Femur (tissue), 1 donor: ENCODE measurements at regions not wholly inside any gene's neighbourhood (a gene's known extent, or its start where the extent isn't known, plus 50 kb on each side); places are given as distances from the start of the nearest gene placed in this dataset.
A peak's percentile ranks its signal among the peaks of the same experiment; 100 is the strongest.
"Not testable (repeated sequence)": the region's sequence is repeated elsewhere in the genome, so short reads cannot be mapped to it uniquely, and the experiment has no call there.

Source experiments
- DNase-seq: peaks from one replicate; pipeline ENCODE4 v3.0.0-alpha.2; 2017

GRCh38 chr9:109599131-109599530 is 101.0 kb upstream of the PTPN3 start:
- no peak for DNase-seq

GRCh38 chr9:109599711-109600110 is 101.6 kb upstream of the PTPN3 start:
- no peak for DNase-seq

GRCh38 chr9:109600142-109600541 is 102.0 kb upstream of the PTPN3 start:
- DNase-seq: peak; percentile 78

GRCh38 chr9:109601181-109601580 is 103.1 kb upstream of the PTPN3 start:
- DNase-seq: no peak

GRCh38 chr9:109602987-109603386 is 104.9 kb upstream of the PTPN3 start:
- no peak for DNase-seq

GRCh38 chr9:109604131-109604530 is 106.0 kb upstream of the PTPN3 start:
- no peak for DNase-seq

GRCh38 chr9:109604781-109605180 is 106.7 kb upstream of the PTPN3 start:
- DNase-seq: no peak

- DNase-seq: no peak
Measured at GRCh38 chr9:109609060-109609459, 111.0 kb upstream of the PTPN3 start.

- DNase-seq: no peak
Measured at GRCh38 chr9:109616571-109617120, 118.5 kb upstream of the PTPN3 start.

- no peak for DNase-seq
Measured at GRCh38 chr9:109619310-109619709, 121.2 kb upstream of the PTPN3 start.

GRCh38 chr9:109624143-109624542 is 126.0 kb upstream of the PTPN3 start:
- DNase-seq: no peak

GRCh38 chr9:109624896-109625295 is 126.8 kb upstream of the PTPN3 start:
- no peak for DNase-seq

- DNase-seq: no peak
Measured at GRCh38 chr9:109627042-109627441, 128.9 kb upstream of the PTPN3 start.

GRCh38 chr9:109629615-109630014 is 131.5 kb upstream of the PTPN3 start:
- no peak for DNase-seq

GRCh38 chr9:109632817-109633216 is 134.7 kb upstream of the PTPN3 start:
- no peak for DNase-seq

- peak; percentile 59 for DNase-seq
Measured at GRCh38 chr9:109639674-109640579, 140.1 kb upstream of the PALM2AKAP2 start.

GRCh38 chr9:109640580-109641371 is 139.2 kb upstream of the PALM2AKAP2 start:
- DNase-seq: peak; percentile 88

GRCh38 chr9:109641372-109641659 is 138.7 kb upstream of the PALM2AKAP2 start:
- no peak for DNase-seq

GRCh38 chr9:109652112-109652511 is 127.9 kb upstream of the PALM2AKAP2 start:
- DNase-seq: no peak

- no peak for DNase-seq
Measured at GRCh38 chr9:109652971-109653370, 127.0 kb upstream of the PALM2AKAP2 start.

GRCh38 chr9:109653470-109653869 is 126.5 kb upstream of the PALM2AKAP2 start:
- no peak for DNase-seq

- DNase-seq: not testable (repeated sequence)
Measured at GRCh38 chr9:109663978-109664377, 116.0 kb upstream of the PALM2AKAP2 start.

- DNase-seq: not testable (repeated sequence)
Measured at GRCh38 chr9:109665736-109666135, 114.3 kb upstream of the PALM2AKAP2 start.

- no peak for DNase-seq
Measured at GRCh38 chr9:109681301-109681700, 98.7 kb upstream of the PALM2AKAP2 start.
